Smooth muscle cell (in vitro differentiated cells): ENCODE measurements at regions not wholly inside any gene's neighbourhood (a gene's known extent, or its start where the extent isn't known, plus 50 kb on each side); places are given as distances from the start of the nearest gene placed in this dataset.
"Not testable (repeated sequence)": the region's sequence is repeated elsewhere in the genome, so short reads cannot be mapped to it uniquely, and the experiment has no call there.

Experiments used
- DNase-seq: peaks from one replicate; lab custom pipeline; 2025; ENCODE audit not compliant: unreplicated experiment; lab: John Stamatoyannopoulos, UW
- H2AFZ ChIP-seq: fragments of 200-600 bp; sonication (generic); 2 replicates; pipeline ENCODE4 v1.6.0; 2016; ENCODE audit warnings: antibody characterized with exemption, low read depth, mild to moderate bottlenecking
- H3F3A ChIP-seq: fragments of 200-600 bp; sonication (generic); 2 replicates; pipeline ENCODE4 v1.6.0; 2017; ENCODE audit warnings: antibody characterized with exemption, low read depth
- H3K27ac ChIP-seq: fragments of 200-600 bp; sonication (generic); 2 replicates; pipeline ENCODE4 v1.5.1; 2016; ENCODE audit warnings: low read depth, mild to moderate bottlenecking
- H3K27me3 ChIP-seq: fragments of 200-600 bp; sonication (generic); 2 replicates; pipeline ENCODE4 v1.6.1; 2016; ENCODE audit warnings: low read depth, mild to moderate bottlenecking
- H3K36me3 ChIP-seq: fragments of 200-600 bp; sonication (generic); 2 replicates; pipeline ENCODE4 v1.5.1; 2016; ENCODE audit warnings: low read depth
- H3K4me1 ChIP-seq: fragments of 200-600 bp; sonication (generic); 2 replicates; pipeline ENCODE4 v1.5.1; 2016; ENCODE audit warnings: low read depth
- H3K4me2 ChIP-seq: fragments of 200-600 bp; sonication (generic); 2 replicates; pipeline ENCODE4 v1.6.0; 2016; ENCODE audit warnings: mild to moderate bottlenecking
- H3K4me3 ChIP-seq: fragments of 200-600 bp; sonication (generic); 2 replicates; pipeline ENCODE4 v1.5.1; 2016; ENCODE audit warnings: mild to moderate bottlenecking
- H3K79me2 ChIP-seq: fragments of 200-600 bp; sonication (generic); 2 replicates; pipeline ENCODE4 v1.6.0; 2016; ENCODE audit warnings: low read depth, mild to moderate bottlenecking
- H3K9ac ChIP-seq: fragments of 200-600 bp; sonication (generic); 2 replicates; pipeline ENCODE4 v1.6.0; 2016; ENCODE audit warnings: low read depth
- H3K9me3 ChIP-seq: fragments of 200-600 bp; sonication (generic); replicated peaks from 2 replicates; pipeline ENCODE4 v1.5.1; 2016; ENCODE audit warnings: low read depth
- H4K20me1 ChIP-seq: fragments of 200-600 bp; sonication (generic); 2 replicates; pipeline ENCODE4 v1.6.0; 2016; ENCODE audit warnings: low read depth
- CTCF ChIP-seq: fragments of 200-600 bp; sonication (generic); IDR thresholded peaks from 2 replicates; pipeline ENCODE4 v1.5.1; 2017; ENCODE audit warnings: borderline replicate concordance, mild to moderate bottlenecking, antibody characterized with exemption; ENCODE audit not compliant: insufficient read depth, poor library complexity, severe bottlenecking
- WGBS: methylation state at CpG from one replicate; pipeline ENCODE4 v1.1.7; 2016; ENCODE audit warnings: low lambda C conversion rate; 5-methylcytosine and 5-hydroxymethylcytosine counted together

- Histone ChIP-seq H2AFZ (no peak overlapping the region), H3K27ac (no peak overlapping the region)
- no peak for TF ChIP-seq CTCF
Measured at GRCh38 chr3:110623571-110623970, 448.0 kb upstream of the NECTIN3 start.

GRCh38 chr3:110624576-110624975 is 447.0 kb upstream of the NECTIN3 start:
- 57% methylated on average over 3 of the region's 3 CpGs for WGBS
- TF ChIP-seq CTCF: no peak

More at GRCh38 chr3:110623571-110623970, 448.0 kb upstream of the NECTIN3 start:
- H3K9me3 ChIP-seq: no peaks in the 10 kb centered on the region
- H4K20me1 ChIP-seq: no peaks in the 10 kb centered on the region
- H3K4me1 ChIP-seq: no peaks in the 10 kb centered on the region
- WGBS: 67% methylated on average over 1 of the region's 1 CpG
- no peaks in the 10 kb centered on the region for H3K36me3 ChIP-seq
- H3F3A ChIP-seq: no peaks in the 10 kb centered on the region
- DNase-seq: no peak
- no peak overlapping the region for H3K9ac ChIP-seq
- no peak overlapping the region for H3K4me3 ChIP-seq
- no peaks in the 10 kb centered on the region for H3K79me2 ChIP-seq
- H3K27me3 ChIP-seq: no peaks in the 10 kb centered on the region
- H3K4me2 ChIP-seq: no peak overlapping the region

GRCh38 chr3:110625201-110625747 is 446.3 kb upstream of the NECTIN3 start:
- no peak overlapping the region for H3K4me3 ChIP-seq
- H4K20me1 ChIP-seq: no peaks in the 10 kb centered on the region
- DNase-seq: no peak
- no peak overlapping the region for H3K4me2 ChIP-seq
- no peak overlapping the region for H3K9ac ChIP-seq
- no peaks in the 10 kb centered on the region for H3K36me3 ChIP-seq
- no peak overlapping the region for H2AFZ ChIP-seq
- H3K4me1 ChIP-seq: no peaks in the 10 kb centered on the region
- no peaks in the 10 kb centered on the region for H3K79me2 ChIP-seq
- H3K27ac ChIP-seq: no peak overlapping the region
- WGBS: 9% methylated on average over 4 of the region's 4 CpGs
- TF ChIP-seq CTCF: no peak
- H3K27me3 ChIP-seq: no peaks in the 10 kb centered on the region
- no peaks in the 10 kb centered on the region for H3F3A ChIP-seq
- H3K9me3 ChIP-seq: no peaks in the 10 kb centered on the region

More at GRCh38 chr3:110624576-110624975, 447.0 kb upstream of the NECTIN3 start:
- H3K4me1 ChIP-seq: no peaks in the 10 kb centered on the region
- H2AFZ ChIP-seq: no peak overlapping the region
- no peaks in the 10 kb centered on the region for H3K27me3 ChIP-seq
- H3K79me2 ChIP-seq: no peaks in the 10 kb centered on the region
- H4K20me1 ChIP-seq: no peaks in the 10 kb centered on the region
- H3F3A ChIP-seq: no peaks in the 10 kb centered on the region
- H3K36me3 ChIP-seq: no peaks in the 10 kb centered on the region
- no peak overlapping the region for H3K4me3 ChIP-seq
- no peak overlapping the region for H3K4me2 ChIP-seq
- H3K9me3 ChIP-seq: no peaks in the 10 kb centered on the region
- DNase-seq: no peak
- no peak overlapping the region for H3K9ac ChIP-seq
- H3K27ac ChIP-seq: no peak overlapping the region

GRCh38 chr3:110626652-110627111 is 444.9 kb upstream of the NECTIN3 start:
- not testable (repeated sequence) for H3K4me2 ChIP-seq, DNase-seq, H3K4me3 ChIP-seq, H4K20me1 ChIP-seq, H3K27ac ChIP-seq, H3K27me3 ChIP-seq, H3K9ac ChIP-seq, H3K9me3 ChIP-seq, H3K79me2 ChIP-seq, H3K36me3 ChIP-seq, H3K4me1 ChIP-seq, H2AFZ ChIP-seq, H3F3A ChIP-seq
- WGBS: 98% methylated on average over 5 of the region's 5 CpGs
